Progenitor cell of endocrine pancreas (in vitro differentiated cells): ENCODE measurements at regions not wholly inside any gene's neighbourhood (a gene's known extent, or its start where the extent isn't known, plus 50 kb on each side); places are given as distances from the start of the nearest gene placed in this dataset.
A peak's percentile ranks its signal among the peaks of the same experiment; 100 is the strongest.

ENCODE experiments used
- DNase-seq: peaks from one replicate; pipeline ENCODE4 v3.0.0; 2021; ENCODE audit warnings: low spot score; ENCODE audit not compliant: unreplicated experiment
- H3K27ac Mint-ChIP-seq: 2 replicates; pipeline ENCODE4 v1.8.0; 2021; ENCODE audit warnings: mild to moderate bottlenecking, moderate library complexity, mixed read lengths
- H3K27me3 Mint-ChIP-seq: 2 replicates; pipeline ENCODE4 v1.8.0; 2021; ENCODE audit warnings: mixed read lengths
- H3K36me3 Mint-ChIP-seq: 2 replicates; pipeline ENCODE4 v1.8.0; 2022; ENCODE audit warnings: mixed read lengths; ENCODE audit not compliant: insufficient read depth
- H3K4me1 Mint-ChIP-seq: 2 replicates; pipeline ENCODE4 v1.8.0; 2021; ENCODE audit warnings: low read depth, mixed read lengths
- H3K4me3 Mint-ChIP-seq: 2 replicates; pipeline ENCODE4 v1.8.0; 2021; ENCODE audit warnings: low read depth, mild to moderate bottlenecking, moderate library complexity, mixed read lengths
- H3K9me3 Mint-ChIP-seq: 2 replicates; pipeline ENCODE4 v1.8.0; 2021; ENCODE audit warnings: low read depth, mixed read lengths
- TF ChIP-seq, protein P1 (sequence below): fragments of 200-600 bp; sonication (generic); IDR thresholded peaks from one replicate; pipeline ENCODE4 v1.5.0; 2021; ENCODE audit warnings: antibody characterized with exemption, mild to moderate bottlenecking; ENCODE audit not compliant: unreplicated experiment

DNA sequence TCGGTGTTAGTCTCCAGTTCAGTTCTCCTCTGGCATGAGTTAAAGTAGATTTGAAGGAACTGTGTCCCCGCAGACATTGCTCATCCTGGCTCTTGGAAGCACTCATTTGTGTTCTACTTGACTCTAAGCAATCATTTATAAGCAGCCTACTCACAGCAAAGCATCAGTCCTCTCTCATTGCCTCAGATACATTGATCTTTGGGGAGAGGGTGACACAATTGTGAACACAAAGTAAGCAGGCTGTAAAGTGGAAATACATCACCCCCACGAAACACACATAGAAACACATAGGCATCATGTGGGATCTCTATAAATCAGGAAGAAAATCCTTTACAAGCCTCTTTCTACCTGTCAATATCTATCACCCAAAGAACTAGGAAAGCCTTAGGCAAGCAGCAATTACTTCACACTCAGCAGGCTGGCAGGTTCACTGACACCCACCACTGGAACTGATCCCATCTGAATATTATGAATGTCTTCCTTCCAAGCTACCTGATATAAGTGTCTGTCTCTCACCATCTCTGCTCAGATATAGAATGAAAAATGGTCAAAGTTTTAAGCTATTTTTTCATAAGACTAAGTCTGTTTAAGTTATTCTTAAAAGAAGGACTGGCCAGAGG lies 675.8 kb downstream of the HACE1 start:
- no peaks in the 10 kb centered on the region for H3K9me3 Mint-ChIP-seq
- H3K36me3 Mint-ChIP-seq: no peaks in the 10 kb centered on the region
- H3K4me3 Mint-ChIP-seq: no peak overlapping the region
- no peaks in the 10 kb centered on the region for H3K4me1 Mint-ChIP-seq
- DNase-seq: no peak
- no peak overlapping the region for H3K27ac Mint-ChIP-seq
- TF ChIP-seq, protein P1, sequence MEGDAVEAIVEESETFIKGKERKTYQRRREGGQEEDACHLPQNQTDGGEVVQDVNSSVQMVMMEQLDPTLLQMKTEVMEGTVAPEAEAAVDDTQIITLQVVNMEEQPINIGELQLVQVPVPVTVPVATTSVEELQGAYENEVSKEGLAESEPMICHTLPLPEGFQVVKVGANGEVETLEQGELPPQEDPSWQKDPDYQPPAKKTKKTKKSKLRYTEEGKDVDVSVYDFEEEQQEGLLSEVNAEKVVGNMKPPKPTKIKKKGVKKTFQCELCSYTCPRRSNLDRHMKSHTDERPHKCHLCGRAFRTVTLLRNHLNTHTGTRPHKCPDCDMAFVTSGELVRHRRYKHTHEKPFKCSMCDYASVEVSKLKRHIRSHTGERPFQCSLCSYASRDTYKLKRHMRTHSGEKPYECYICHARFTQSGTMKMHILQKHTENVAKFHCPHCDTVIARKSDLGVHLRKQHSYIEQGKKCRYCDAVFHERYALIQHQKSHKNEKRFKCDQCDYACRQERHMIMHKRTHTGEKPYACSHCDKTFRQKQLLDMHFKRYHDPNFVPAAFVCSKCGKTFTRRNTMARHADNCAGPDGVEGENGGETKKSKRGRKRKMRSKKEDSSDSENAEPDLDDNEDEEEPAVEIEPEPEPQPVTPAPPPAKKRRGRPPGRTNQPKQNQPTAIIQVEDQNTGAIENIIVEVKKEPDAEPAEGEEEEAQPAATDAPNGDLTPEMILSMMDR: no peak
- no peaks in the 10 kb centered on the region for H3K27me3 Mint-ChIP-seq

DNA sequence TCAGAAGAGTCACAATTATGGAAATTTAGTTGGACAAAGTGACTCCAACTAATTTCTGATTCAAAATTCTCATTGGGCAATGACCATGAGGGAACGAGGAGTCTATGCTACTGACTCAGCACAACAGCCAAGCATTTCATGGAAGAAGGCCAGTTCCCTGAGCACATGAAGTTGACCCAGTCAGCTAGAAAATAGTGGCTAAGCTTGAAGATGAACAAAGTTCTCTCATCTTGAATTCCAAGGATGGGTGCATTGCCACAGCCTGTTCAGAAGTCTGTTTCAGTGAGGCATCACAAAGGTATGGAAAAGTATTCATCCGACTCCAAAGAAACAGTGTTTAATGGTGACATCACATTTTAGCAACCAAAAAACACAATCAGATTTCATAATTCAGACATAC lies 676.9 kb downstream of the HACE1 start:
- no peak for DNase-seq
- H3K27me3 Mint-ChIP-seq: no peaks in the 10 kb centered on the region
- no peaks in the 10 kb centered on the region for H3K9me3 Mint-ChIP-seq
- no peak overlapping the region for H3K27ac Mint-ChIP-seq
- no peak overlapping the region for H3K4me3 Mint-ChIP-seq
- no peaks in the 10 kb centered on the region for H3K4me1 Mint-ChIP-seq
- TF ChIP-seq, protein P1: no peak
- no peaks in the 10 kb centered on the region for H3K36me3 Mint-ChIP-seq

DNA sequence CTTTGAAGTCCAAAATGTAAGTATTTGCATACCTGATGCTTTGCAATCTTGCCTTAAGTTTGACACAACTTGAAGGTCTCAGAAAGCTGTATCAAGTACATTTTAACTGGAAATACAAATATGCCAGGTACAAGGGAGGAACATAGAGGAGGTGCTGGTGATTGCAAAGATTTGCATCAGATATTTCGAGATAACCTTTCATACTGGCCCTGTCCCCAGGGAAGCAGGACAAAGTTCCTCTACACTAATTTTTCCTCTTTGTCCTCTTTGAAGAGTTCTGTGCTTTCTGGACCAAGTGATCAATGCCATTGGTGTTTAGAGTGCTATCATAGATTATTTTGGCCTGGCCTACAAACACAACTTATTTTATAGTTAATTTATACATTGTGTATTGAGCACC lies 686.1 kb downstream of the HACE1 start:
- Mint-ChIP-seq H3K36me3 (no peaks in the 10 kb centered on the region), H3K9me3 (no peaks in the 10 kb centered on the region), H3K4me3 (no peak overlapping the region), H3K27me3 (no peaks in the 10 kb centered on the region), H3K4me1 (no peaks in the 10 kb centered on the region), H3K27ac (no peak overlapping the region)
- no peak for DNase-seq
- TF ChIP-seq, protein P1: no peak

DNA sequence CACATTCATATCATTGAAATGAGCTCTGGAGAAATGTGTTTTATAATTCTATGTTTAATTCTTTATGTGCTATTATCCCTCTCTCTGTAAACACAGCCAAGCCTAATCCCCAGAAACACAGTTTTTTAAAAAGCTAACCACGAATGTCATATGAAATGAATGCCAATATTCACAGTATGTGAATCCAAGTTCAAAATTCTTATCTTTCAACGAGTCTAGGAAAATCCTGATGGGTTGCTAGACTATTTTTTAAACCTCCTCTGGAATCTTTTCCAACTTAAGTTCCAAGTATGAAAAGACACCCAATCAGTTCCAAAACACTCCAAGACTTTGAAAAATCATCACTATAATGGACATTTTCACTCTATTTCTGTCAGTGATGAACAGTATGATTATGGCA lies 689.3 kb downstream of the HACE1 start:
- Mint-ChIP-seq H3K27ac (peak overlapping the region; percentile 21), H3K27me3 (no peaks in the 10 kb centered on the region), H3K36me3 (no peaks in the 10 kb centered on the region), H3K4me1 (no peaks in the 10 kb centered on the region), H3K4me3 (no peak overlapping the region), H3K9me3 (peaks cover 20% of the 10 kb centered on the region)
- no peak for DNase-seq
- TF ChIP-seq, protein P1: no peak

DNA sequence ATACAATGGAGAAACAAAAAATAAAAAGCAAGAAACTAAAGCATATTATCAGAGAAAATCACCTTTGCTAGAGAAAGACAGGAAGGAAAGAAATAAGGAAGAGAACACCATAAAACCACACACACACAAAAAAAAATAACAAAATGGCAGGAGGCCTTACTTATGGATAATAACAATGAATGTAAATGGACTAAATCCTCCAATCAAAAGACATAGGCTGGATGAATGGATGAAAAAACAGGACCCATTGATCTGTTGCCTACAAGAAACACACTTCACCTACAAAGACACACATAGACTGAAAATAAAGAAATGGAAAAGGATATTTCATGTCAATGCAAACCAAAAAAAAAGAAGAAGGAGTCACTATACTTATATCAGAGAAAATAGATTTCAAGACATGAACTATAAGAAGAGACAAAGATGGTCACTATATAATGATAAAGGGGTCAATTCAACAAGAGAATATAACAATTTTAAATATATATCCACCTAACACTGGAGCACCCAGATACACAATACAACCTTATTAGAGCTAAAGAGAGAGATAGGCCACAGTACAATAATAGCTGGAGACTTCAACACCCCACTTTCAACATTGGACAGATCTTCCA lies 693.6 kb downstream of the HACE1 start:
- Mint-ChIP-seq H3K9me3 (peaks cover 20% of the 10 kb centered on the region), H3K27ac (no peak overlapping the region), H3K4me3 (no peak overlapping the region), H3K4me1 (no peaks in the 10 kb centered on the region), H3K27me3 (no peaks in the 10 kb centered on the region), H3K36me3 (no peaks in the 10 kb centered on the region)
- no peak for DNase-seq
- TF ChIP-seq, protein P1: no peak
